Suprapubic skin (tissue), 4 donors: ENCODE measurements at regions not wholly inside any gene's neighbourhood (a gene's known extent, or its start where the extent isn't known, plus 50 kb on each side); places are given as distances from the start of the nearest gene placed in this dataset.

ENCODE experiments used
- DNase-seq, 2 donors: peaks; one replicate each; pipeline ENCODE4 v3.0.0-alpha.2; 2019; ENCODE audit warnings: low spot score in 2 of 2
- H3K27ac ChIP-seq: fragments of 200-600 bp; sonication (generic); one replicate; pipeline ENCODE4 v1.5.1; 2019
- H3K27me3 ChIP-seq: fragments of 200-600 bp; sonication (generic); one replicate; pipeline ENCODE4 v1.5.1; 2019
- H3K36me3 ChIP-seq: fragments of 200-600 bp; sonication (generic); one replicate; pipeline ENCODE4 v1.5.1; 2019
- H3K4me1 ChIP-seq: fragments of 200-600 bp; sonication (generic); one replicate; pipeline ENCODE4 v1.5.1; 2019
- H3K4me3 ChIP-seq: fragments of 200-600 bp; sonication (generic); one replicate; pipeline ENCODE4 v1.5.1; 2019; ENCODE audit warnings: mild to moderate bottlenecking
- H3K9me3 ChIP-seq: fragments of 200-600 bp; sonication (generic); one replicate; pipeline ENCODE4 v1.5.1; 2019
- EP300 ChIP-seq: sonication (generic); formaldehyde crosslinking; IDR thresholded peaks from one replicate; pipeline ENCODE4 v1.6.1; 2017; ENCODE audit warnings: antibody characterized with exemption
- POLR2A ChIP-seq, 2 donors: fragments of 450-650 bp; IDR thresholded peaks; one replicate each; pipeline ENCODE4 v1.6.1; 2017; ENCODE audit warnings: antibody characterized with exemption in 2 of 2, mild to moderate bottlenecking in 2 of 2, moderate library complexity in 2 of 2
- POLR2AphosphoS5 ChIP-seq, 3 donors: sonication (generic); formaldehyde crosslinking; IDR thresholded peaks; one replicate each; pipeline ENCODE4 v1.6.1; 2017; ENCODE audit warnings: antibody characterized with exemption in 3 of 3
- WGBS: methylation state at CpG from one replicate; pipeline ENCODE4 v1.1.5; 2018; 5-methylcytosine and 5-hydroxymethylcytosine counted together
- TF ChIP-seq, protein P1 (sequence below), 2 donors: fragments of 200-600 bp in 1 of 2; fragments of 450-650 bp in 1 of 2; sonication (generic) in 1 of 2; IDR thresholded peaks; one replicate each; pipeline ENCODE4 v1.5.1; 2016 to 2019; ENCODE audit warnings: antibody characterized with exemption in 2 of 2, mild to moderate bottlenecking in 1 of 2, moderate library complexity in 1 of 2

DNA sequence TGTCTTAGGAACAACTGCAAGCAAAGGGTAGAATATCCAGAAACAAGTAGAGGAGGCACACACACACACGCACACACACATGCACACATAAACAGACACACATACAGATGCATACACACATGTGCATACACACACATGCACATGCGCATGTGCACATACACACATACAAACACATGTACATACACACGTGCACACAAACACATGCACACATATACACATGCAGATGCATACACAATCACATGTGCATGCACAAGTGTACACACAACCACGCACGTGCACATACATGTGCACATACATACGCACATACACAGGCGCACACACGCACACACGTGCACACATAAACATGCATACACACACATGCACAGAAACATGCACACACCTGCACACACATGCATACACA, 206.5 kb upstream of the OPRM1 start:
- no peaks in the 10 kb centered on the region for H3K4me1 ChIP-seq
- H3K9me3 ChIP-seq: peaks cover under 1% of the 10 kb centered on the region
- H3K27me3 ChIP-seq: no peaks in the 10 kb centered on the region
- H3K4me3 ChIP-seq: no peak overlapping the region
- H3K36me3 ChIP-seq: no peaks in the 10 kb centered on the region
- no peak overlapping the region for H3K27ac ChIP-seq
- WGBS: 96% methylated on average over 9 of the region's 9 CpGs
- no peak for TF ChIP-seq POLR2AphosphoS5 (IDR thresholded peaks at IDR 0.05)
- TF ChIP-seq, protein P1, sequence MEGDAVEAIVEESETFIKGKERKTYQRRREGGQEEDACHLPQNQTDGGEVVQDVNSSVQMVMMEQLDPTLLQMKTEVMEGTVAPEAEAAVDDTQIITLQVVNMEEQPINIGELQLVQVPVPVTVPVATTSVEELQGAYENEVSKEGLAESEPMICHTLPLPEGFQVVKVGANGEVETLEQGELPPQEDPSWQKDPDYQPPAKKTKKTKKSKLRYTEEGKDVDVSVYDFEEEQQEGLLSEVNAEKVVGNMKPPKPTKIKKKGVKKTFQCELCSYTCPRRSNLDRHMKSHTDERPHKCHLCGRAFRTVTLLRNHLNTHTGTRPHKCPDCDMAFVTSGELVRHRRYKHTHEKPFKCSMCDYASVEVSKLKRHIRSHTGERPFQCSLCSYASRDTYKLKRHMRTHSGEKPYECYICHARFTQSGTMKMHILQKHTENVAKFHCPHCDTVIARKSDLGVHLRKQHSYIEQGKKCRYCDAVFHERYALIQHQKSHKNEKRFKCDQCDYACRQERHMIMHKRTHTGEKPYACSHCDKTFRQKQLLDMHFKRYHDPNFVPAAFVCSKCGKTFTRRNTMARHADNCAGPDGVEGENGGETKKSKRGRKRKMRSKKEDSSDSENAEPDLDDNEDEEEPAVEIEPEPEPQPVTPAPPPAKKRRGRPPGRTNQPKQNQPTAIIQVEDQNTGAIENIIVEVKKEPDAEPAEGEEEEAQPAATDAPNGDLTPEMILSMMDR (IDR thresholded peaks at IDR 0.05): no peak
- TF ChIP-seq EP300: no peak
- TF ChIP-seq POLR2A (IDR thresholded peaks at IDR 0.05): no peak
- no peak for DNase-seq

DNA sequence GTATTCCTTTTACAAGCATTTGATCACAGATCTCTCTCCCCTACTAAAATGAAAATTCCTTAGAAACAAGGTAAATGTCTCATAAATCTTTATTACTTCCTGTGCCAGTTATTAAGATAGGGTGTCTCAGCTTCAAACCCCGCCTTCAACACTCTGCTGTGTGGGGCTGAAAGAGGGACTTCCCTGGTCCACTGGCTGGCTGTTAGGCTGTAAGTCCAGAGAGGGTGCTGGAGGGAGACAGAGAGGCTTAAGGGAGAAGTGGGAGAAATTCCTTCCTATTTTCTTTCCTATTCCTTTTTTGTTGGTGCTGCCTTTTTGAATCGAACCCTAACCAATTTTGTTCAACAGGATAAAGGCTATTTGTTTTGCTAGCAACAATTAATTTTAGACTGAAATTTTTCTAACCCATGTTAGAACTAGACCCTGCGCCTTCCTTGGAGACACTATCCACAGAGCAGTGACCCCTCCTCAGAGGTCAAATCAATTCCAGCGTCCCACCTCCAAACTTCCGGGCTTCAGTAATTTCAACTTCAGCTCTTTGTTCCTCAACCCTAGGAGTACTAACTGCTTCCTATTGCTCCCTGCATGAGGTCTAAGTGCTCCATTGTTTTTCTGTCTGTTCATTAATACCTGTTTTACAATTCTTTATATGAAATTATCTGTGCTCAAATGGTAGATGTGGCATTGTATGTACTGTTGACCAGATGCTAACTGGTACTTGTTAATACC, 207.5 kb upstream of the OPRM1 start:
- Histone ChIP-seq H3K4me1 (no peaks in the 10 kb centered on the region), H3K27me3 (no peaks in the 10 kb centered on the region), H3K9me3 (peaks cover 3% of the 10 kb centered on the region), H3K36me3 (no peaks in the 10 kb centered on the region), H3K4me3 (no peak overlapping the region), H3K27ac (no peak overlapping the region)
- WGBS: 74% methylated on average over 5 of the region's 5 CpGs
- no peak for TF ChIP-seq POLR2AphosphoS5 (IDR thresholded peaks at IDR 0.05)
- TF ChIP-seq EP300: no peak
- no peak for TF ChIP-seq POLR2A (IDR thresholded peaks at IDR 0.05)
- TF ChIP-seq, protein P1 (IDR thresholded peaks at IDR 0.05): no peak
- no peak for DNase-seq

DNA sequence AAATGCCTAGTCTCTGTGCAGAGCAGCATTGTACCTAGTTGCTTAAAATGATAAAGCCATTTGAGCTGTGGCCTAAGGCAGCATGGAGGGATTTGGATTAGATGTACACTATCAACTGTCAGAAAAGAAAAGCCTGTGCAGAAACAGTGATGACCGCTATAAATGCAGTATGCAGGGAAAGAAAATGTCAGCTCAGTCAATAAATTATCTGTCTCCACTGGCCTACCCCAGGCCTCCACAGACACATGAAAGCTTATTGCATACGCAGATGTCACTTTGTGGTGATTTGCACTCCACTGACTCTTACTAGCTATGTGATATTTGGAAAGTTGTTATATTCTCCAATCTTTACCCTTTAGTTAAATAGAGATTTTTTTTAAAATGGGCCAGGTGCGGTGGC, 221.9 kb upstream of the OPRM1 start:
- WGBS: 57% methylated on average over 3 of the region's 3 CpGs
- no peak for DNase-seq
- no peaks in the 10 kb centered on the region for H3K27me3 ChIP-seq
- TF ChIP-seq, protein P1 (IDR thresholded peaks at IDR 0.05): no peak
- TF ChIP-seq POLR2A (IDR thresholded peaks at IDR 0.05) (no peak), POLR2AphosphoS5 (IDR thresholded peaks at IDR 0.05) (no peak), EP300 (no peak)
- H3K9me3 ChIP-seq: peaks cover 13% of the 10 kb centered on the region
- H3K36me3 ChIP-seq: no peaks in the 10 kb centered on the region
- no peak overlapping the region for H3K27ac ChIP-seq
- no peaks in the 10 kb centered on the region for H3K4me1 ChIP-seq
- H3K4me3 ChIP-seq: no peak overlapping the region

DNA sequence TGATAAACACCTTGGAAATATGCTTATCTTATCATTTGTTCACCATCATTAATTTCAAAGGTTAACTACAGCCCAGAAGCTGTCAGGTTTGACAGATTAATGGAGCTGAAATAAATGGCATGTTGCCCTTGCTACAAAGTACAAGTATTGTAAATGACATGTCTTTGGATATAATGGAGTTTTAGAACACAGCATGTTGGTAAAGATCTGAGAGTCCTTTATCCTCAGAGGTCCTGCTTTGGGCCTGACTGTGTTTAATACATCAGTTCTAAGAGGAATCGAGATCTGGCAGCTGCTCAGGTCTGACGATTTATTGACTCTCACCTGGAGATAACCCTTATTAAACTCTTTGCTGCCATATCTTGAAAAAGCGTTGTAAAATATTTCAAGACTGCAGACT, 222.7 kb upstream of the OPRM1 start:
- Histone ChIP-seq H3K9me3 (peaks cover 8% of the 10 kb centered on the region), H3K4me3 (no peak overlapping the region), H3K4me1 (no peaks in the 10 kb centered on the region), H3K36me3 (no peaks in the 10 kb centered on the region), H3K27ac (no peak overlapping the region), H3K27me3 (no peaks in the 10 kb centered on the region)
- 24% methylated on average over 3 of the region's 3 CpGs for WGBS
- DNase-seq: no peak
- TF ChIP-seq POLR2AphosphoS5 (IDR thresholded peaks at IDR 0.05): no peak
- TF ChIP-seq, protein P1 (IDR thresholded peaks at IDR 0.05): no peak
- no peak for TF ChIP-seq EP300
- TF ChIP-seq POLR2A (IDR thresholded peaks at IDR 0.05): no peak

DNA sequence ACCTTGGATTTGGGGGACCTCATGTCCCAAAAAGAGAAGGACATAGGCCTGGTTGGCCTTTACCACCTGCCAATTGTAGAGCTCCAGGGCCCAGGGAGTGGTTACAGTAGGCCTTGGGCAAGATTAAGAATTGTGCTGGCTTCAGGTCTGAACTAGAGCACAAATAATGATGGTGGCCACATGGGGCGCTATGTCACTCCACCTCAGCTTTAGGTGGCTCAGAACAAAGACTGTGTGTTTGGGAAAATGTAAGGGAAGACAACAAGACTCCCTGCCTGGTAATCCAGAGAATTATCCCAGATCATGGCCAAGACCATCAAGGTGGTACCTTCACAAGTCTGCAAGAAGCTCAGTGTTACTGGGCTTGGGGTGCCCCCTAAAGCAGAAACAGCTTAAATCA, 224.9 kb upstream of the OPRM1 start:
- Histone ChIP-seq H3K27ac (no peak overlapping the region), H3K4me1 (no peaks in the 10 kb centered on the region), H3K36me3 (no peaks in the 10 kb centered on the region), H3K27me3 (no peaks in the 10 kb centered on the region), H3K4me3 (no peak overlapping the region), H3K9me3 (peaks cover 8% of the 10 kb centered on the region)
- TF ChIP-seq POLR2A (IDR thresholded peaks at IDR 0.05) (no peak), POLR2AphosphoS5 (IDR thresholded peaks at IDR 0.05) (no peak), EP300 (no peak)
- TF ChIP-seq, protein P1 (IDR thresholded peaks at IDR 0.05): no peak
- no peak for DNase-seq
- WGBS: 38% methylated on average over 1 of the region's 1 CpG
